Neural progenitor cell (in vitro differentiated cells): ENCODE measurements at regions not wholly inside any gene's neighbourhood (a gene's known extent, or its start where the extent isn't known, plus 50 kb on each side); places are given as distances from the start of the nearest gene placed in this dataset.

Source experiments
- EZH2 ChIP-seq: fragments of 200-600 bp; sonication (generic); IDR thresholded peaks from 2 replicates; pipeline ENCODE4 v1.6.1; 2017; ENCODE audit warnings: antibody characterized with exemption, mild to moderate bottlenecking, moderate library complexity
- TF ChIP-seq, protein P1 (sequence below): fragments of 200-600 bp; sonication (generic); IDR thresholded peaks from 2 replicates; pipeline ENCODE4 v1.5.1; 2017; ENCODE audit warnings: antibody characterized with exemption, mild to moderate bottlenecking

DNA sequence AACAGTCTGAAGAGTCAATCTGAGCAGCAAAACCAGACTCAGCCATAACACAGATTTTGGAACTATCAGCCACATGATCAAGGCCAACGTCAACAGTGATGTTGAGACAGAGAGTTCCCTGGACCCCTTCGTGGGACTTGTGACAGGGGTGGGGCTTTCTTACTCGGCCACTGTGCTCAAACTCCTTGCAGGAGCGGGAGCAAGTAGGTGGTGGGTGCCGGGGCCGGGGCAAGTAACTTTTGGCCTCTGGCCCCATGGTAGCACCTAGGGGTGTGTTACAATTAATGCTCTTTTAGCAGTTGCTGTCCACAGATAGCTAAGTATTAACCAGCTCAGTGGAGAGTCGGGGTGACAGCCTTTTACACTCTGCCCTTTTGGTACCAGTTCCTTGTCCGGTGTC lies 384.4 kb downstream of the NUAK1 start:
- TF ChIP-seq, protein P1, sequence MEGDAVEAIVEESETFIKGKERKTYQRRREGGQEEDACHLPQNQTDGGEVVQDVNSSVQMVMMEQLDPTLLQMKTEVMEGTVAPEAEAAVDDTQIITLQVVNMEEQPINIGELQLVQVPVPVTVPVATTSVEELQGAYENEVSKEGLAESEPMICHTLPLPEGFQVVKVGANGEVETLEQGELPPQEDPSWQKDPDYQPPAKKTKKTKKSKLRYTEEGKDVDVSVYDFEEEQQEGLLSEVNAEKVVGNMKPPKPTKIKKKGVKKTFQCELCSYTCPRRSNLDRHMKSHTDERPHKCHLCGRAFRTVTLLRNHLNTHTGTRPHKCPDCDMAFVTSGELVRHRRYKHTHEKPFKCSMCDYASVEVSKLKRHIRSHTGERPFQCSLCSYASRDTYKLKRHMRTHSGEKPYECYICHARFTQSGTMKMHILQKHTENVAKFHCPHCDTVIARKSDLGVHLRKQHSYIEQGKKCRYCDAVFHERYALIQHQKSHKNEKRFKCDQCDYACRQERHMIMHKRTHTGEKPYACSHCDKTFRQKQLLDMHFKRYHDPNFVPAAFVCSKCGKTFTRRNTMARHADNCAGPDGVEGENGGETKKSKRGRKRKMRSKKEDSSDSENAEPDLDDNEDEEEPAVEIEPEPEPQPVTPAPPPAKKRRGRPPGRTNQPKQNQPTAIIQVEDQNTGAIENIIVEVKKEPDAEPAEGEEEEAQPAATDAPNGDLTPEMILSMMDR, result no peak
- TF ChIP-seq EZH2, result no peak
